UCSD-AML1 (cell line): ENCODE measurements at regions not wholly inside any gene's neighbourhood (a gene's known extent, or its start where the extent isn't known, plus 50 kb on each side); places are given as distances from the start of the nearest gene placed in this dataset.
"Not testable (repeated sequence)": the region's sequence is repeated elsewhere in the genome, so short reads cannot be mapped to it uniquely, and the experiment has no call there.

Experiments used
- DNase-seq: peaks from one replicate; lab custom pipeline; 2025; ENCODE audit not compliant: unreplicated experiment; lab: John Stamatoyannopoulos, UW

DNA sequence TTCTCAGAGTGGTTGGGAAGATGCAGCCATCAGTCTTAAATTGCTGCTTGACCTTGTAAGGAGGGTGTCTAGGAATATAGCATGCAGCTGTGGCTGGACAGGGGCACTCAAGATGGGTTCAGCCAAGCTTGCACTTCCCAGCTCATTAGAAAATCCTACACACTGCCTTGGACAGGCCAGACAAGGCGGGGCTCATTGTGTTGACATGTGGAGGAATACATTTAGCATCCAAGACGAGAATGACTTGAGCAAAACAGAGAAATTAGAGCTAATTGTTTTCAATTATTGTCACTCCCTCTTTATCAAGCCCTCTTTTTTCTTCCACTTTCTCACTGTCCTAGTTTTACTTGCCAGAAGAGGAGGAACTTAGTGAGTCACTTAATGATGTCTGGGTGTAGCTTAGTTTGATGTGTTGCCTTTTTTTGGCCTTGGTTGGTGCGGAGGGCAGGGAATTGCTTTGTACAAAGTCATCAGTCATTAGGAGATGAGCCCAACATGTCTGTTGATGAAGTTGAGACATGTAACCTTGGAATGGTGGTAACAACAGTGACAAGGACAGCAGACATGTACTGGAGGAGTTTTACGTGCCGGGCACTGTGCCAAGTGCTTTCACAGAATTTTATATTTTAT lies 1219.3 kb upstream of the WWC1 start:
- no peak for DNase-seq

DNA sequence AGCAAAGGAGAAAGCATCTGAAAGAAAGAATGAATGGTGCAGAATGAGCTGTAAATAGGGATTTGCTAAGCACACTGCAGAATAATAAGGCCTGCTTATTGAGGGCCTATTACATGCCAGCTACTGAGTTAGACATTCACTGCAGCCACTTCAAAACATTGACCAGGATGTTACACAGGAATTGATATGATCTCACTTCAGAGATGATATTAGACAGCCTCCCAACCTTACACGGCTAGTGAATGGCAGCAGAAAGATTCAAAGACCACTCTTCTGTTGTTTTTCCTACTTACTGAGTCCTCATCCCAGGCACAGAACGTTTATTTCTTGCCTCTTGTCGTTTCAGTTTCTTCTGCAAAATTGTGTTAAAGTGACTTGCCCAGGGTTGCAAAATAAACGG lies 1209.9 kb upstream of the WWC1 start:
- no peak for DNase-seq

DNA sequence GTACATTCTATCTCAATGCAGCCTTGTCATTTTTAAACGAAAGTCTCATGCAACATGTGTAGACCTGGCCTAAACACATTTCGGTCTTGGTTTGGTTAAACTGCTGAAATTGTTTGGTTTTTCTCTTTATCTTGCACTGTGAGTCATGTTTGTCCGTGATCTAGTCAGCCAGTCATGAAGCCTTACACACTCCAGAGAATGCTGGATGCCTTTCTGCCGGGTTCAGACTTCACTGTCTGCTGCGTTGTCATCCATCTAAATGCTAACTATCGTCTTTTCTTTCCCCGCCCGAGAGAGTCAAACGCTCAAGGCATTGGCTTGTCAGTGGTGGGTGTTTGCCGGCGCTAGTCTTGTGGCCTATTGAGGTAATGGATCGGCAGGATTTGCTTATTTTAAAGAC lies 1194.6 kb upstream of the WWC1 start:
- no peak for DNase-seq

DNA sequence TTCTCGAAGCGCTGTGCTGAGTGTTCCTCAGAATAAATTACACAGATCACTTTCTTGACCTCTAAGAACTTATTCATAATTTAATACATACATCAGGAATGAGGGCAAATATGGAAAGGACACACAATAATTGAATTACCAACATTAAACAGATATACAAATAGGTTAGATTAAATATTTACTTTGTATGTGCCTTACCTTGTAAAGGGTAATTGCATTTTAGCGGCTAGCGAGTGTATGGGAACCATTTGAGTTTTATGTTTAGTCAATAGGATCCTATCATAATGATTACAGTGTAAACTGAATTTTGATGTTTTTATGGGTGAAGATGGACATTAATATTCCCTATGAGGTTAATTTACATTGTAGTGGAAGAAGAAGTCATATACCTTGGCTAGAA lies 1187.1 kb upstream of the WWC1 start:
- no peak for DNase-seq

DNA sequence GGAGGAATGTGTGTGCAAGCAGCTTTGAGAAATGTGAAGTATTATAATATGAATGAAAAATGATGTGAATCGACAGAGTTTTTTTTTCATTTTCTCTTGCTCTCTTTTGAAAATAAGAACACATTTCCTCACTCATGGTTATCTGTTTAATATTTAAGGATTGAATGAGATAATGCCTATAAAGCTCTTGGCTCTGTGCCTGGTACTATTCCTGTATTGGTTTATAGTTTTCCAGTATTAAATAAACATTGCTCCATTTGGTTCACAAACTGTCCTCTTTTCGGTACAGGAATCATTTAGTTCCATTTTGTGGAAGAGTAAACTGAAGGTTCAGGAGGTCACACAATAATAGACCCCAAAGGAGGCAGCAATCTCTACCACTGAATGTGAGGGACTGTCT lies 1185.5 kb upstream of the WWC1 start:
- DNase-seq = no peak

DNA sequence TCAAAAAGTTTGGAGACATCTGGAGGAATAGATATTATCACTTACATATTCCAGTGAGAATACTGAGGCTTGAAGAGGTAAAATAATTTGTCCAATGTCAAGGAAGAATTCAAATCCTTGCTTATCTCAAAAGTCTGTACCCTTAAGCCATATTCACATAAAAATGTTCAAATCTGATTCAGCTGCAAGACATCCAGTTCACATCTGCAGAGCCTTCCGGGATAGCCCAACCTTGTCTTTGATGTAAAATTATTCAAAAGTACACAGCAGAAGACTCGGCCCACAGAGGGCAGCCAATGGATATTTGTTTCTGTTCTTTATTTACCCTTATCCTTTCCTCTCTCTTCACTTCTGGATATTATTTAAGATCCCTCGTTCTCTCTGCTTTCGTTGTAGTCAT lies 1183.8 kb upstream of the WWC1 start:
- DNase-seq = no peak

DNA sequence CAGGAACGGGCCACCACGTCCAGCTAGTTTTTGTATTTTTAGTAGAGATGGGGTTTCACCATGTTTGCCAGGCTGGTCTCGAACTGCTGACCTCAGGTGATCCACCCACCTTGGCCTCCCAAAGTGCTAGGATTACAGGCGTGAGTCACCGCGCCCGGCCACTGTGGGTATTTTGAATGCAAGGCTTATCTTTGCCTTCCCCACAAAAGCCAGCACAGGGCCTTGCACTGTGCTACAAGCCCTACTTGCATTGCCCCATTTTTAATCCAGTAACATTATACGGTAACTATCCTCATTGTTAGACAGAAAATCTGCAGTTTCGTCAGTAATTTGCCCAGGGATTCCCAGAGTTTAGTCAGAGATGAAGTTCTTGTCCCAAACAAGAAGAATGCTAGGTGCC lies 1183.2 kb upstream of the WWC1 start:
- DNase-seq = not testable (repeated sequence)

DNA sequence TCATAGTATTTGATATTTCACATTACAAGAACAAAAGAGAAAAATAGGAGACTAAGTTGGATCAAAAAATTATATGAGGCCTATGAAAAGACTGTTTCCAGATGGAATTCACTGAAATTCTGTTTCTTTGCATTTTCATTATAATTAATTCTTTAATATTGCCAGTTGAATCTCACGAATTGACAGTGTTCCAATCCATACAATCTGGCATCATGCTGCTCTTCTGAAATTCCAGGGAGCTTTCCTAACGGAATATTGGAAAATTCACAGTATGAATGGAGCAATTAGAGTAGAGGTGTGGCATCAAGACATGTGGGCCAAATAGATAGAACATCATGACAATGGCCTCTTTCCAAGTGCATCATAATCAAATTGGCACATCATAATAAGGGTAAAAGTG lies 1178.9 kb upstream of the WWC1 start:
- no peak for DNase-seq

DNA sequence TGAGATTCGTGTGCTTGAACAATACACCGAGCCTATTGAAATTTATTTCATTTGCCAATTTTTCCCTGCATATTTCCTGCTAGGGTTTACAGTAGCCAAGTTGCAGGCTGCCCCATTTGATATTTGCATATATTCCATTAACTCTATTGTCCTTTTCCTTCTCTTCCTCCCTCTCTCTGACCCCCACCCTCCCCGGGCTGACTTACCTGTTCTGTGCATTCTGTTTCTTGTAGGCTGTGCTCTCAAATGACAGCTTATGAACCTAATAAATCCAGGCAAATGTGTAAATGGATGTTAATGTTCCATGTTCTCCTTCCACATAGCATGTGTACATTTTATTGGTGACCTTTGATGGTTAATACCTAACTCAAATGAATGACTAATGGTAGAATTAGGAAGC lies 1169.2 kb upstream of the WWC1 start:
- DNase-seq = no peak

DNA sequence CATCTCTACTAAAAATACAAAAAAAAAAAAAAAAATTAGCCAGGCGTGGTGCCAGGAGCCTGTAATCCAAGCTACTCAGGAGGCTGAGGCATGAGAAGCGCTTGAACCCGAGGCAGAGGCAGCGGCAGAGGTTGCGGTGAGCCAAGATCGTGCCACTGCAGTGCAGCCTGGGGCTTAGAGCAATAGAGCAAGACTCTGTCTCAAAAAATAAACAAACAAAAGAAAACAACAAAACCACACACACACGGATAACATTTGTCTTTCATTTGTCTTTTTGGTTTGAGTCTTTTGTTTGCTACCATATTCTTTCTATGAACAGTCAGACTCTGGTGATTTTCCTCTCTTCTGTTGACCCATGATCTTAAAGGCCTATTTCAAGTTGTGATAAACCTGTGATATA lies 1168.3 kb upstream of the WWC1 start:
- no peak for DNase-seq

DNA sequence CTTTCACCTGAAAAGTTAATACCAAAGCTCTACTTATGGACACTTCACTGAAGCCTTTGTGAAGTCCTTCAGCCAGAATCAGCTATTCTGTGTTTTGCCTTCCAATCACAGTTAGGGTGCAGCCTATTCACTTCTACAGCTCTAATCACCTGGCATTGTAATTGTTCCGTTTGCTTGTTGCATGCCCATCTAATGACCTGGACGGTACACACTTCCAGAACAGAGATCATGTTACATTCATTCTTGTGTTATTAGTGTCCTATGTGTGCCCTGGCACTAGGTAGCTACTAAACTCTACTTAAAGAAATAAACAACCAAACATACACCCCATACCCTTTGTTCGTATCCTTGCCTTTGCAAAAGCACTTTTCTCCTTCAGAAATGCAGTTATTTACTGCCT lies 1162.9 kb upstream of the WWC1 start:
- DNase-seq = no peak

DNA sequence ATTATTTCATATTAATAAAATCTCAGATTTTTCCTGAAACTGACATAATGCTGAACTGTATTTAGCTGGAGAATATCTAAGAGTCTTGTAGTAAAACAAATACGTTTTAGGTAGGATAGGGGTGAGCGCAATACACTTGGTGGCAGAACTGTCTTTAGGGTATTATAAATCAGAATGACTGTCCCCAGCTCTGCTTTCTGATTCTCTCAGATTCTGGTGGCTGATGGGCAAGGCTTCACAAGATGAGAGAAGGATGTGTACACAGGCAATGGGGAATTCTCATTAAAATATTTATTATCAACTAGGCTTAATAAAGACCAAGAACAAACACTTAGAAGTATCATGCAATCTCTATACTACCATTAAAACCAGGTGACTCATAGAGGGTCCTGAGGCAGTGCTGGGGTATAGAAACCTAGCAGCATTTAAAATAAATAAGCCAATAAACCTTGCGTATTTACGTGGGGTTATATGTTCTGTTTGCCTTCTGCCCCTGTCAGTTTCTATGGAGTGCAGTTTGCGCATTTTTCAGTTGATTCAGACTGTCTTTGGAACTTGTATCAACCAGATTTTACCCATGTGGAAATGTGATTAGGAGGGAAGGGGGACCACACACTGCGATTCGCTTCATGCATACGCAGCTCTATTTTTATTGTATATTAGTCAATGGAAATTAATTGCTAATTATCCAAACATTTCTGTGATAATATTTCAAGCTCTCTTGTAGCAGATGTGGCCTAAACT lies 1150.7 kb upstream of the WWC1 start:
- no peak for DNase-seq

DNA sequence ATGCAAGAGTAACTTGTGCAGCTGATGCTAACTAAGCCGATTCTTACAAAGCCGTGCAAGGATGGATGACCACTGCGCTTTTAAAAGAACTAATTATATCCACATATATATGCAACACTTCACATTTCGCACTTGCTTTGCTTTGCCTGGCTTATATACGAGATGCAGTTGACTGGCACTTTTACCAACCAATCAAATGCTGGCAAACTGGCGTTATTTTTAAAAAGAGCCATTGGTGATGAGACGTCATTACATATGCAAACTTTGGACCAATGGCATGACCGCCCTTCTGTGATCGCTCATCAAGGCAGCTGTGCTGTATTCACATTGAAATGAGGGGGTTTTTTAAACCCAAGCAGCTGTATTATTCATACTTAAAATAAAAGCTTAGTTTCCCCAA lies 1147.7 kb upstream of the WWC1 start:
- no peak for DNase-seq

DNA sequence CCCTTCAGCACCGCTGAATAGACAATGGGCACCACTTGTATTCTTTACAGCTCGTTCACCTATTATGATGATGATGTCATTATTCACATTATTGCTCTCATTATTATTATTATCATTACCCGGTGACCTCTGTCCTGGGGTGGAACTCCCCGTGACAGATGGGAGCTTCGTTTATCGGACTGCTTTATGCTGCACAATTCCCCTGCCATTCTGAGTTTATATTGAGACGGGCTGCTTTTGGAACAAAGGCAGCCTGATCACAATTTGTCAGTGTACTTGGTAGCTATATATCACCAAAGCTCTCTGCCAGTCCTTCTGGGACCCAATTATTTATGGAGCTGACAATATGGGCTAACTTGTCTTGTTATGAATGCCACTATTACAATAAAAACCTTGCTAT lies 1145.6 kb upstream of the WWC1 start:
- DNase-seq = no peak

DNA sequence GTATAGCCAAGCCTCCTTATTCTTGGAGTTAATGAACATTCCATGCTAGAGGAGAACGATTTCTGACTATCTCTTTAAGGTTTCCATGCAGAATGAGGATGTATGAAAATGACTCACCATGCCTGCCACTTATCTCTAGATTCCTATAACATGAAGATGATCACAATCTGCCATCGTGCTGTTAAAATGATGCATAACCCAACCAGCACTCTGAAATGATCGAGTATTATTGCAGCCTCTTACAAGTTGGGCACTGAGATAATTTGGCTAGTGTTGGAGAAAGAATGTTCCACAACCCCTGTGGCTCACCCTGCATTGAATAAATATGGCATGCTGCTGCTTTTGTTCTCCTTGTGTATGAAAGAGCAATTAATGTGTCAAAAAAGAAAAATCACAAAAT lies 1143.6 kb upstream of the WWC1 start:
- no peak for DNase-seq

DNA sequence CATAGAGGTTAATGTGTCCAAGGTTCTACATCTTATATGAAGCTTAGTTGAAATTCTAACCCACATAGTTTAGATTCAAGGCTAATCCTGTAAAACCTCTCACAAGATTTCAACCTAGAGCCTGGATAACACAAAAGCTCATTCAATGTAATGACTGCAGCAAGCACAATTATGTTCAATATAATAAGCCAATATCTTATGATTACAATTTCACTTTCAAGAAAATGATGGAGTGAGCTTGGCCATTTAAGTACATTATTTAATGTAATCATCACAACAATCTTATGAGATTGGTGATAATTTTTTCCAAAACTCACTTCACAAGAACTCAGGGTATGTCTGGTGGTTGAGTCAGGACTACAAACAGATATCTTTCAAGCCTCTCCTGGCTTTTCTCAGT lies 1140.8 kb upstream of the WWC1 start:
- no peak for DNase-seq

DNA sequence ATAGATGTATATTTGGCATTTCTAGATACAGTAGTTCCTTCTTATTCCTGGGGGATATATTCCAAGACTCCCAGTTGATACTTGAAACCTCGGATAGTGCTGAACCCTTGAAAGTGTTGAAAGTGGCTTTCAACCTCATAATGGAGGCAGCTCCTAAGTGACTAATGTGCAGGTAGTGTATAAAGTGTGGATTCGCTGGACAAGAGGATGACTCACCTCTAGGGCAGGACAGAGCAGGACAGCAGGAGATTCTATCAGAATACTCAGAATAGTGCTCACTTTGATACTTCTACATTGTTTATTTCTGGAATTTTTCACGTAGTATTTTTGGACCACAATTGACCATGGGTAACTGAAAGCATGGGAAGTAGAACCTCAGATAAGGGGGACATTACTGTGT lies 1138.9 kb upstream of the WWC1 start:
- DNase-seq = no peak

DNA sequence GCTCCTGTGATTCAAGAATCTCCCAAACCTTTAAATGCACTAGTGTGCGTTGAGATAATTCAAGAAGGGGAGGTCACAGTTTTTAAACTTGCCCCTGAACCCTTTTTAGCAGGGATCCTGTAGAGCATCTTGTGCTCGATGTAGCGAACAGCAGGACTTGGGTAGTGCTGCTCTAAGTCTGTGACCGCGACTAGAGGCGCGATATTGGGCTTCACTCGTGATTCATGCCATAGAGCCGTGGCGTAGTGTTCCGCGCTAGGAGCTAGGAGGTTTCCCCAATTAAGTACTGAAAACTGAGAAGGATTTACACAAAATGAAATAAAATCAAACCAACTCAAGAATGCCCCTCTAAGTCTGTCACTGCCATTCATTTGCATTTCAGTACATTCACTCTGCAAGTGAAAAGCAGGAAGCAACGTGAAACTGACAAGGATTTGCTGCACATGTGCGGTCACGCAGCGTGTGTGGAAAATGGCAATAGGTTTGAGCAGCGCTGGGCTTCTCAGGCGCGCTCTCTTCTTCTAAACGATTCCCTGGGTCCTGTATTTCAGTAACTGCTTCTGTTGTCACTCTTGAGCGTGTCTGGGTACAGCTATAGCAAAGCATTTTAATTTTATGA lies 1135.9 kb upstream of the WWC1 start:
- DNase-seq = no peak

DNA sequence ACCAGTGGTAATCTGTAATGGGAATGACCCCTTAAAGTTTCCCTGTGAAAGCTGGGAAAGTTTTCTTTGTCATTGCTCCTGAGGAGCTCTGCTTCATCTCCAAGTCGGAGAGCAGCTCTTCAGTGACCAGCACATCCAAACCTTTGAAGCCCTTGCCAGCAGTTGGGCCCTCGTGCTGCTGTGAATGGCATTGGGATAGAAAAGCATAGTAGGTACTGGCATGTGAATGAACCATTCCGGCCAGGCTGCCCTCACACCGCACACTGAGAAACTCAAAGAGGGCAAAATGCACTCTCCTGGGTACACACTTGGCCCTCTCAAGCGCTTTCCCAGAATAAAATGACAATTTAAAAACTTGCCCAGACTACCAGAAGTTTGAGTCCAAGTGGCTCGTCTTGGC lies 1135.0 kb upstream of the WWC1 start:
- no peak for DNase-seq

DNA sequence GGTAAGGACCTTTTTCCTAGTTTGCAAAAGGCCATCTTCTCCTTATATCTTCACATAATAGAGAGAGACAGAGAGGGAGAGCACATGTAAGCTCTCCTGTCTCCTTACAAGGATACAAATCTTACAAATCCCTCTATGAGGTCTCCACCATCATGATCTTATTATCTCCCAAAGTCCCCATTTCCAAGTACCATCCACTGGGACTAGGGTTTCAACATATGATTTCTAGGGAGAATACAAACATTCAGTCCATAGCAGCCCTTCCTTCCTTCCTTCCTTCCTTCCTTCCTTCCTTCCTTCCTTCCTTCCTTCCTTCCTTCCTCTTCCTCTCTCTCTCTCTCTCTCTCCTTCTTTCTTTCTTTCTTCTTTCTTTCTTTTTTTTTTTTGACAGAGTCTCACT lies 1132.9 kb upstream of the WWC1 start:
- DNase-seq = no peak

DNA sequence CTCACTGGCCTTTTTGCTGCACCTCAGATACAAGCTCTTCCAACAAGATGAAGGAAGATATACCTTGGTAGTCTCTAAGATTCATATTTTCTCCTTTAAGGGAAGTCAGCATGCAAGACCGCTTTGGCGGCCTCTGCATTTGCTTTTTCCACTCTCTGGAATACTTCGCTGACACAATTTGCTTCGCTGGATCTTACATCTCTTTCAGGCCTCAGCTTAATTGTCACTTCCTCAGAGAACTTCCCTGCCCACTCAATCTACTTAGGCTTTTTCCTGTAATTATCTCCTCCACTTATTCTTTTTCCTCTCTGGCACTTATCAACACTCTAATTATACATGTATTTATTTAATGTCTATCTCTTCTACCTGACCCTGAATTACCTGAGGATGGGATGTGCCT lies 1131.1 kb upstream of the WWC1 start:
- DNase-seq = no peak

DNA sequence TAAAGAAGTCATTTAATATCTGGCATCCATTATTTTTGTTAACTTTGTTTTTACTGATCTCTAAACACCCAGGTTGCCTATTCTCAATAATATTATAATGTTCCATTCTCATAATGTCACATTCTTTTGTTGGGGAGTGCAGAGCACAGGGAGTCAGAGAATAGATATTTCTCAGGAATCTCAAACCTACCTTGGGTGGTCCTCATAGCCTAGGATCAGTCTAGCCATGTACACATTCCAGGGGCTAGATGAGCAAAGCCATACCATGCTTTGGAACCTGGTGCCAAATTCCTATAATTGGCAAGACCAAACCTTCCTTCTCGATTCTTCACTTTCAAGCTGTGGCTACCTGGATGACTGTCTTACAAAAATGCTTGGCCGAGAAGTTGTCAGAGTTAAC lies 1124.7 kb upstream of the WWC1 start:
- no peak for DNase-seq
